Stomach (tissue), 4 donors: ENCODE measurements at regions not wholly inside any gene's neighbourhood (a gene's known extent, or its start where the extent isn't known, plus 50 kb on each side); places are given as distances from the start of the nearest gene placed in this dataset.

Experiments used
- POLR2A ChIP-seq, 4 donors: fragments of 450-650 bp; IDR thresholded peaks; one replicate each; pipeline ENCODE4 v1.6.1; 2016; ENCODE audit warnings: antibody characterized with exemption in 4 of 4, control low read depth in 2 of 4, mild to moderate bottlenecking in 1 of 4, moderate library complexity in 1 of 4
- TF ChIP-seq, protein P1 (sequence below), 7 experiments: fragments of 450-650 bp in 4 of 7; fragments of 200-600 bp in 3 of 7; sonication (generic) in 3 of 7; IDR thresholded peaks; one replicate each; pipeline ENCODE4 v1.5.1; 2016 to 2019; ENCODE audit warnings: antibody characterized with exemption in 7 of 7, control low read depth in 2 of 7, mild to moderate bottlenecking in 1 of 7

DNA sequence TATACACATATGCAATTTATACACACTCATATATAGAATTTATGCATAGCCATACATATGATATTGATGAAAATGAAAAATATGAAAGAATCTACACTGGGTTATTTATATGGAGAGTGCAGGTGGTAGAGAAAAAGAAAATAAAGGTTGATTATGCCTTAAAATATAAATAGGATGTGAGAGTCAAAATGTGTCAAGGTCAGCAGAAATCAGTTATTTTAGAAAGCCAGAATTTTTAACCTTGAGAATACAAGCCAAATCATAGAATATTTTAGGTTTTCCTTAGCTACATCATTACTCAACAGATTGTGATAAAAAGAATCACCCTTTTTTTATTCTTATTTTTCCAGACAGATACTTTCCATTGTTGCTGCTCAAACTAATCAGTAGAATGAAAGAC lies 146.2 kb downstream of the SLC6A15 start:
- TF ChIP-seq, protein P1, sequence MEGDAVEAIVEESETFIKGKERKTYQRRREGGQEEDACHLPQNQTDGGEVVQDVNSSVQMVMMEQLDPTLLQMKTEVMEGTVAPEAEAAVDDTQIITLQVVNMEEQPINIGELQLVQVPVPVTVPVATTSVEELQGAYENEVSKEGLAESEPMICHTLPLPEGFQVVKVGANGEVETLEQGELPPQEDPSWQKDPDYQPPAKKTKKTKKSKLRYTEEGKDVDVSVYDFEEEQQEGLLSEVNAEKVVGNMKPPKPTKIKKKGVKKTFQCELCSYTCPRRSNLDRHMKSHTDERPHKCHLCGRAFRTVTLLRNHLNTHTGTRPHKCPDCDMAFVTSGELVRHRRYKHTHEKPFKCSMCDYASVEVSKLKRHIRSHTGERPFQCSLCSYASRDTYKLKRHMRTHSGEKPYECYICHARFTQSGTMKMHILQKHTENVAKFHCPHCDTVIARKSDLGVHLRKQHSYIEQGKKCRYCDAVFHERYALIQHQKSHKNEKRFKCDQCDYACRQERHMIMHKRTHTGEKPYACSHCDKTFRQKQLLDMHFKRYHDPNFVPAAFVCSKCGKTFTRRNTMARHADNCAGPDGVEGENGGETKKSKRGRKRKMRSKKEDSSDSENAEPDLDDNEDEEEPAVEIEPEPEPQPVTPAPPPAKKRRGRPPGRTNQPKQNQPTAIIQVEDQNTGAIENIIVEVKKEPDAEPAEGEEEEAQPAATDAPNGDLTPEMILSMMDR (IDR thresholded peaks at IDR 0.05), result no peak
- TF ChIP-seq POLR2A (IDR thresholded peaks at IDR 0.05), result no peak
